H9 (cell line): ENCODE measurements at regions not wholly inside any gene's neighbourhood (a gene's known extent, or its start where the extent isn't known, plus 50 kb on each side); places are given as distances from the start of the nearest gene placed in this dataset.

ENCODE experiments used
- DNase-seq: peaks from one replicate; pipeline ENCODE4 v3.0.0-alpha.2; 2017
- H2AFZ ChIP-seq: one replicate; pipeline ENCODE4 v1.6.1; 2013; ENCODE audit warnings: mild to moderate bottlenecking, low read length, control low read depth, moderate library complexity
- H2AK5ac ChIP-seq: 2 replicates; pipeline ENCODE4 v1.6.1; 2013; ENCODE audit warnings: low read length, control low read depth, mixed read lengths; ENCODE audit not compliant: insufficient read length
- H2BK120ac ChIP-seq: one replicate; pipeline ENCODE4 v1.6.1; 2013; ENCODE audit warnings: low read depth, mild to moderate bottlenecking, low read length, control low read depth, inconsistent platforms; ENCODE audit not compliant: poor library complexity, severe bottlenecking
- H2BK12ac ChIP-seq: 2 replicates; pipeline ENCODE4 v1.6.1; 2013; ENCODE audit warnings: low read length, control low read depth, mixed read lengths, low read depth; ENCODE audit not compliant: insufficient read length
- H2BK15ac ChIP-seq: 2 replicates; pipeline ENCODE4 v1.6.1; 2013; ENCODE audit warnings: low read depth, low read length, control low read depth
- H2BK20ac ChIP-seq: one replicate; pipeline ENCODE4 v1.6.1; 2013; ENCODE audit warnings: low read depth, mild to moderate bottlenecking, low read length, control low read depth, inconsistent platforms; ENCODE audit not compliant: poor library complexity, severe bottlenecking
- H2BK5ac ChIP-seq: 2 replicates; pipeline ENCODE4 v1.6.1; 2013; ENCODE audit warnings: low read length, control low read depth, mixed read lengths; ENCODE audit not compliant: insufficient read length
- H3K14ac ChIP-seq: 2 replicates; pipeline ENCODE4 v1.6.1; 2013; ENCODE audit warnings: low read length, control low read depth; ENCODE audit not compliant: insufficient read depth
- H3K18ac ChIP-seq: 2 replicates; pipeline ENCODE4 v1.6.1; 2013; ENCODE audit warnings: low read depth, mild to moderate bottlenecking, mixed read lengths, low read length, control low read depth; ENCODE audit not compliant: insufficient read length
- H3K23ac ChIP-seq: 2 replicates; pipeline ENCODE4 v1.6.1; 2013; ENCODE audit warnings: low read length, control low read depth, mixed read lengths, low read depth; ENCODE audit not compliant: insufficient read length
- H3K23me2 ChIP-seq: 2 replicates; pipeline ENCODE4 v1.6.1; 2013; ENCODE audit warnings: low read depth, mild to moderate bottlenecking, mixed read lengths, low read length, control low read depth; ENCODE audit not compliant: insufficient read length, poor library complexity, severe bottlenecking
- H3K27ac ChIP-seq: 2 replicates; pipeline ENCODE4 v1.5.1; 2013; ENCODE audit warnings: low read length, control low read depth, mixed read lengths, low read depth; ENCODE audit not compliant: insufficient read length
- H3K27me3 ChIP-seq: 2 replicates; pipeline ENCODE4 v1.6.1; 2013; ENCODE audit warnings: low read length, control low read depth, inconsistent platforms; ENCODE audit not compliant: insufficient read depth
- H3K4ac ChIP-seq: 2 replicates; pipeline ENCODE4 v1.6.1; 2013; ENCODE audit warnings: low read depth, mild to moderate bottlenecking, control low read depth, inconsistent platforms, low read length, moderate library complexity
- H3K4me1 ChIP-seq: 2 replicates; pipeline ENCODE4 v1.6.1; 2013; ENCODE audit warnings: low read length, control low read depth, inconsistent platforms; ENCODE audit not compliant: insufficient read depth
- H3K4me2 ChIP-seq: 2 replicates; pipeline ENCODE4 v1.6.1; 2013; ENCODE audit warnings: low read length, control low read depth, mixed read lengths; ENCODE audit not compliant: insufficient read length, insufficient read depth
- H3K56ac ChIP-seq: 2 replicates; pipeline ENCODE4 v1.6.1; 2013; ENCODE audit warnings: low read depth, mild to moderate bottlenecking, mixed read lengths, low read length, control low read depth; ENCODE audit not compliant: insufficient read length
- H3K79me1 ChIP-seq: 2 replicates; pipeline ENCODE4 v1.6.1; 2013; ENCODE audit warnings: low read depth, mild to moderate bottlenecking, moderate library complexity, low read length, control low read depth, inconsistent platforms; ENCODE audit not compliant: insufficient read depth, poor library complexity, severe bottlenecking
- H3K79me2 ChIP-seq: 2 replicates; pipeline ENCODE4 v1.6.1; 2013; ENCODE audit warnings: low read length, control low read depth, inconsistent platforms; ENCODE audit not compliant: insufficient read depth
- H3K9ac ChIP-seq: 2 replicates; pipeline ENCODE4 v1.6.1; 2013; ENCODE audit warnings: low read length, control low read depth, mixed read lengths; ENCODE audit not compliant: insufficient read length; ENCODE audit errors: extremely low read depth
- H3K9me3 ChIP-seq: one replicate; pipeline ENCODE4 v1.6.1; 2013; ENCODE audit warnings: low read depth, low read length, inconsistent platforms; ENCODE audit not compliant: control insufficient read depth
- H3T11ph ChIP-seq: one replicate; pipeline ENCODE4 v1.6.1; 2013; ENCODE audit warnings: mild to moderate bottlenecking, low read length, control low read depth, inconsistent platforms
- H4K20me1 ChIP-seq: one replicate; pipeline ENCODE4 v1.6.1; 2013; ENCODE audit not compliant: control insufficient read depth, insufficient read length, insufficient read depth
- H4K5ac ChIP-seq: 2 replicates; pipeline ENCODE4 v1.6.1; 2013; ENCODE audit warnings: low read depth, mild to moderate bottlenecking, mixed read lengths, low read length, control low read depth; ENCODE audit not compliant: insufficient read length
- H4K8ac ChIP-seq: replicated peaks from 2 replicates; pipeline ENCODE4 v1.6.1; 2013; ENCODE audit warnings: low read length, control low read depth, mixed read lengths, low read depth; ENCODE audit not compliant: insufficient read length
- H4K91ac ChIP-seq: 2 replicates; pipeline ENCODE4 v1.6.1; 2013; ENCODE audit warnings: low read depth, mild to moderate bottlenecking, moderate library complexity, mixed read lengths, low read length, control low read depth; ENCODE audit not compliant: insufficient read length
- H3K27ac Mint-ChIP-seq, 3 experiments: 2 replicates in 2 of 3; 3 replicates in 1 of 3; pipeline ENCODE4 v1.8.0; 2020 to 2021; ENCODE audit warnings: mixed read lengths in 3 of 3, mild to moderate bottlenecking in 1 of 3, moderate library complexity in 1 of 3
- H3K27me3 Mint-ChIP-seq: 2 replicates; pipeline ENCODE4 v1.8.0; 2021; ENCODE audit warnings: low read depth, mild to moderate bottlenecking, moderate library complexity, mixed read lengths
- H3K36me3 Mint-ChIP-seq, 3 experiments: 2 replicates in 2 of 3; 3 replicates in 1 of 3; pipeline ENCODE4 v1.8.0; 2020 to 2021; ENCODE audit warnings: low read depth in 3 of 3, mixed read lengths in 3 of 3; ENCODE audit not compliant: insufficient read depth in 1 of 3
- H3K4me1 Mint-ChIP-seq, 2 experiments: 2 replicates each; pipeline ENCODE4 v1.8.0; 2020; ENCODE audit warnings: mixed read lengths in 2 of 2
- H3K4me3 Mint-ChIP-seq, 2 experiments: 2 replicates in 1 of 2; 3 replicates in 1 of 2; pipeline ENCODE4 v1.8.0; 2020 to 2021; ENCODE audit warnings: mild to moderate bottlenecking in 2 of 2, mixed read lengths in 2 of 2, moderate library complexity in 1 of 2
- H3K9me3 Mint-ChIP-seq, 2 experiments: 2 replicates in 1 of 2; 3 replicates in 1 of 2; pipeline ENCODE4 v1.8.0; 2020; ENCODE audit warnings: mild to moderate bottlenecking in 2 of 2, mixed read lengths in 2 of 2, moderate library complexity in 1 of 2
- CTCF ChIP-seq: fragments of 200-600 bp; sonication (generic); conservative IDR thresholded peaks from 3 replicates; pipeline ENCODE4 v1.8.0; 2021; ENCODE audit warnings: antibody characterized with exemption, mild to moderate bottlenecking
- WGBS: extraction: QIAGEN DNeasy Blood & Tissue Kit; methylation state at CpG from one replicate; pipeline ENCODE4 v1.1.7; 2013; ENCODE audit warnings: missing lambda C conversion rate, low lambda C conversion rate, mixed read lengths; ENCODE audit not compliant: insufficient read length; ENCODE audit errors: extremely low coverage; 5-methylcytosine and 5-hydroxymethylcytosine counted together

- H2AFZ ChIP-seq = no peak overlapping the region
- H3K9ac ChIP-seq = no peak overlapping the region
- H4K20me1 ChIP-seq = no peaks in the 10 kb centered on the region
- Mint-ChIP-seq H3K4me3 (no peak overlapping the region), H3K36me3 (no peaks in the 10 kb centered on the region; a peak in 1 of 7 replicates), H3K27ac (no peak overlapping the region), H3K4me1 (peaks cover 4 to 5% of the 10 kb centered on the region in 2 experiments; a peak in 3 of 4 replicates), H3K9me3 (no peaks in the 10 kb centered on the region; a peak in 1 of 5 replicates), H3K27me3 (peaks cover 4% of the 10 kb centered on the region)
- no peak overlapping the region for H3K4ac ChIP-seq
- no peak overlapping the region for H2BK120ac ChIP-seq
- H4K91ac ChIP-seq = no peak overlapping the region
- no peak overlapping the region for H3K27ac ChIP-seq
- no peaks in the 10 kb centered on the region for H3K23me2 ChIP-seq
- no peak overlapping the region for H2BK5ac ChIP-seq
- H3K9me3 ChIP-seq = no peaks in the 10 kb centered on the region
- no peaks in the 10 kb centered on the region for H3K79me2 ChIP-seq
- H2AK5ac ChIP-seq = no peak overlapping the region
- H3K18ac ChIP-seq = no peak overlapping the region
- TF ChIP-seq CTCF = no peak
- H2BK15ac ChIP-seq = no peak overlapping the region
- no peak overlapping the region for H4K8ac ChIP-seq
- no peak overlapping the region for H3K56ac ChIP-seq
- no peak for DNase-seq
- no peak overlapping the region for H2BK20ac ChIP-seq
- H3K4me1 ChIP-seq = no peaks in the 10 kb centered on the region
- no peak overlapping the region for H3K14ac ChIP-seq
- H3K27me3 ChIP-seq = no peaks in the 10 kb centered on the region
- WGBS = no CpG with 5 or more reads among the region's 4 CpGs
- no peak overlapping the region for H3K23ac ChIP-seq
- H3T11ph ChIP-seq = no peak overlapping the region
- no peaks in the 10 kb centered on the region for H3K79me1 ChIP-seq
- H3K4me2 ChIP-seq = no peak overlapping the region
- no peak overlapping the region for H4K5ac ChIP-seq
- H2BK12ac ChIP-seq = no peak overlapping the region
Observed at GRCh38 chr10:36019749-36020148, 377.7 kb upstream of the FZD8 start.
